ENCODE measurements at regions not wholly inside any gene's neighbourhood (a gene's known extent, or its start where the extent isn't known, plus 50 kb on each side); places are given as distances from the start of the nearest gene placed in this dataset.

DNA sequence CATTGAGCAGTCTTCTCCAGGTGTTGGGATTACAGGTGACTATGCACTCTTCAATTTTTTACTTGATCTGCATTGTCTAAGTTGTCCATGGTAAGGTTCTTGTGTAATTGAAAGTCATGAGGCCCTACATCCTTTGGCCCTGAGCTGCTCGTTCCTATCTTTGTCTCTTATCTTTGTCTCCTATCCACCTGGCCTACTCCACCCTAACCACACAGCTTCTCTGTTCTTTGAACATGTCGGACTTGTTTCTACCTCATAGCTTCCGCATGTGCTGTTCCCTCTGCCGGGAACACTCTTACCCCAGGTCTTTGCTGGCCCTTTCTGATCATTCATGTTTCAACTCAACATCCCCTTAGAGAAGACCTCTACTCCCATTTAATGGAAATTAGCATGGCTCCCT lies 194.8 kb upstream of the TBX3 start:
- TF ChIP-seq, protein P1, sequence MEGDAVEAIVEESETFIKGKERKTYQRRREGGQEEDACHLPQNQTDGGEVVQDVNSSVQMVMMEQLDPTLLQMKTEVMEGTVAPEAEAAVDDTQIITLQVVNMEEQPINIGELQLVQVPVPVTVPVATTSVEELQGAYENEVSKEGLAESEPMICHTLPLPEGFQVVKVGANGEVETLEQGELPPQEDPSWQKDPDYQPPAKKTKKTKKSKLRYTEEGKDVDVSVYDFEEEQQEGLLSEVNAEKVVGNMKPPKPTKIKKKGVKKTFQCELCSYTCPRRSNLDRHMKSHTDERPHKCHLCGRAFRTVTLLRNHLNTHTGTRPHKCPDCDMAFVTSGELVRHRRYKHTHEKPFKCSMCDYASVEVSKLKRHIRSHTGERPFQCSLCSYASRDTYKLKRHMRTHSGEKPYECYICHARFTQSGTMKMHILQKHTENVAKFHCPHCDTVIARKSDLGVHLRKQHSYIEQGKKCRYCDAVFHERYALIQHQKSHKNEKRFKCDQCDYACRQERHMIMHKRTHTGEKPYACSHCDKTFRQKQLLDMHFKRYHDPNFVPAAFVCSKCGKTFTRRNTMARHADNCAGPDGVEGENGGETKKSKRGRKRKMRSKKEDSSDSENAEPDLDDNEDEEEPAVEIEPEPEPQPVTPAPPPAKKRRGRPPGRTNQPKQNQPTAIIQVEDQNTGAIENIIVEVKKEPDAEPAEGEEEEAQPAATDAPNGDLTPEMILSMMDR (IDR thresholded peaks at IDR 0.05 in 4 of 5, conservative IDR thresholded peaks at IDR 0.05 in 1 of 5): no peak
- TF ChIP-seq POLR2A (IDR thresholded peaks at IDR 0.05): no peak

Measured in gastrocnemius medialis (tissue), 4 donors.